GM19324 (cell line): ENCODE measurements at regions not wholly inside any gene's neighbourhood (a gene's known extent, or its start where the extent isn't known, plus 50 kb on each side); places are given as distances from the start of the nearest gene placed in this dataset.

Source experiments
- ATAC-seq: cut with Tn5 transposase; IDR thresholded peaks from one replicate; pipeline ENCODE4 v1.9.1; 2021; ENCODE audit warnings: mild to moderate bottlenecking, moderate library complexity; ENCODE audit not compliant: unreplicated experiment, low FRiP score

GRCh38 chr4:153131596-153131995 lies 72.6 kb upstream of the TRIM2 start:
- no peak for ATAC-seq

GRCh38 chr4:153137159-153137558 lies 67.1 kb upstream of the TRIM2 start:
- ATAC-seq: no peak

GRCh38 chr4:153137677-153138630 lies 66.3 kb upstream of the TRIM2 start:
- ATAC-seq: no peak

- no peak for ATAC-seq
Observed at GRCh38 chr4:153138736-153139135, 65.5 kb upstream of the TRIM2 start.

- no peak for ATAC-seq
Observed at GRCh38 chr4:153140294-153140693, 63.9 kb upstream of the TRIM2 start.

- ATAC-seq: no peak
Observed at GRCh38 chr4:153141238-153141637, 63.0 kb upstream of the TRIM2 start.

- no peak for ATAC-seq
Observed at GRCh38 chr4:153142700-153143438, 61.4 kb upstream of the TRIM2 start.

GRCh38 chr4:153143527-153144348 lies 60.5 kb upstream of the TRIM2 start:
- no peak for ATAC-seq

GRCh38 chr4:153146031-153146430 lies 58.2 kb upstream of the TRIM2 start:
- ATAC-seq: no peak

GRCh38 chr4:153146961-153147360 lies 57.3 kb upstream of the TRIM2 start:
- ATAC-seq: no peak

GRCh38 chr4:153148791-153149190 lies 55.5 kb upstream of the TRIM2 start:
- no peak for ATAC-seq

- ATAC-seq: no peak
Observed at GRCh38 chr4:153151535-153152455, 52.4 kb upstream of the TRIM2 start.

GRCh38 chr4:153152501-153153338 lies 51.5 kb upstream of the TRIM2 start:
- ATAC-seq: peak; percentile 31

- peak; percentile 73 for ATAC-seq
Observed at GRCh38 chr4:153153339-153153871, 50.8 kb upstream of the TRIM2 start.

GRCh38 chr4:153154007-153154975 lies 50.0 kb upstream of the TRIM2 start:
- no peak for ATAC-seq
